C4-2B (cell line): ENCODE measurements at regions not wholly inside any gene's neighbourhood (a gene's known extent, or its start where the extent isn't known, plus 50 kb on each side); places are given as distances from the start of the nearest gene placed in this dataset.

Experiments used
- ZFX ChIP-seq: fragments of 450-650 bp; IDR thresholded peaks from 2 replicates; pipeline ENCODE4 v1.6.1; 2017
- TF ChIP-seq, protein P1 (sequence below): fragments of 450-650 bp; conservative IDR thresholded peaks from 2 replicates; pipeline ENCODE4 v1.5.1; 2017; ENCODE audit warnings: mild to moderate bottlenecking

DNA sequence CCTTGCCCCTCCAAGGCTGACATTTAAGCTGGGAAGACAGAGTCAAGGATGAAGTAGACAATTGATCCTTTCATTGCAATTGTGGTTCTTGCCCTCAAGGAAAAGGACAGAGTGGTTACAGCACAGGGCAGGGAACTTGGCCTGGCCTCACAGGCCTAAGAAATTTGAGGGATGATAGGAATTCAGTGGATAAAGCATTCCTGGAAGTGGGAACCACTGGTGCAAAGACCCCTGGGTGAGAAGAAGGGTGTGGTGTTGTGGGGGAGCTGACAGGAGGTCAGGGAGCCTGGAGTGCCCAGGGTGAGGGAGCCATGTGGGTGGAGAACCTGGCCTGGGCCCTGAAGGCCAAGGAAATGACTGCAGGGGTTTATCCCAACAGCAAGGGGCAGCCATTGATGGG is 287.4 kb downstream of the UACA start:
- TF ChIP-seq, protein P1, sequence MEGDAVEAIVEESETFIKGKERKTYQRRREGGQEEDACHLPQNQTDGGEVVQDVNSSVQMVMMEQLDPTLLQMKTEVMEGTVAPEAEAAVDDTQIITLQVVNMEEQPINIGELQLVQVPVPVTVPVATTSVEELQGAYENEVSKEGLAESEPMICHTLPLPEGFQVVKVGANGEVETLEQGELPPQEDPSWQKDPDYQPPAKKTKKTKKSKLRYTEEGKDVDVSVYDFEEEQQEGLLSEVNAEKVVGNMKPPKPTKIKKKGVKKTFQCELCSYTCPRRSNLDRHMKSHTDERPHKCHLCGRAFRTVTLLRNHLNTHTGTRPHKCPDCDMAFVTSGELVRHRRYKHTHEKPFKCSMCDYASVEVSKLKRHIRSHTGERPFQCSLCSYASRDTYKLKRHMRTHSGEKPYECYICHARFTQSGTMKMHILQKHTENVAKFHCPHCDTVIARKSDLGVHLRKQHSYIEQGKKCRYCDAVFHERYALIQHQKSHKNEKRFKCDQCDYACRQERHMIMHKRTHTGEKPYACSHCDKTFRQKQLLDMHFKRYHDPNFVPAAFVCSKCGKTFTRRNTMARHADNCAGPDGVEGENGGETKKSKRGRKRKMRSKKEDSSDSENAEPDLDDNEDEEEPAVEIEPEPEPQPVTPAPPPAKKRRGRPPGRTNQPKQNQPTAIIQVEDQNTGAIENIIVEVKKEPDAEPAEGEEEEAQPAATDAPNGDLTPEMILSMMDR: no peak
- no peak for TF ChIP-seq ZFX
